HG03432 (cell line): ENCODE measurements at regions not wholly inside any gene's neighbourhood (a gene's known extent, or its start where the extent isn't known, plus 50 kb on each side); places are given as distances from the start of the nearest gene placed in this dataset.
A peak's percentile ranks its signal among the peaks of the same experiment; 100 is the strongest.
"Not testable (repeated sequence)": the region's sequence is repeated elsewhere in the genome, so short reads cannot be mapped to it uniquely, and the experiment has no call there.

Experiments used
- ATAC-seq: cut with Tn5 transposase; IDR thresholded peaks from one replicate; pipeline ENCODE4 v1.9.1; 2021; ENCODE audit warnings: mild to moderate bottlenecking, moderate library complexity; ENCODE audit not compliant: unreplicated experiment

- no peak for ATAC-seq
Observed at GRCh38 chr18:57956491-57956890, 87.5 kb upstream of the NEDD4L start.

GRCh38 chr18:57954935-57955334 is 89.1 kb upstream of the NEDD4L start:
- no peak for ATAC-seq

GRCh38 chr18:57953883-57954282 is 90.1 kb upstream of the NEDD4L start:
- ATAC-seq = no peak

GRCh38 chr18:57951999-57952774 is 91.8 kb upstream of the NEDD4L start:
- ATAC-seq = no peak

GRCh38 chr18:57951117-57951796 is 92.8 kb upstream of the NEDD4L start:
- peak; percentile 68 for ATAC-seq

GRCh38 chr18:57950542-57950941 is 93.5 kb upstream of the NEDD4L start:
- no peak for ATAC-seq

- ATAC-seq = not testable (repeated sequence)
Observed at GRCh38 chr18:57949335-57949734, 94.7 kb upstream of the NEDD4L start.

GRCh38 chr18:57947117-57947516 is 96.9 kb upstream of the NEDD4L start:
- no peak for ATAC-seq

- ATAC-seq = no peak
Observed at GRCh38 chr18:57943723-57944122, 100.3 kb upstream of the NEDD4L start.

GRCh38 chr18:57942493-57942892 is 101.5 kb upstream of the NEDD4L start:
- ATAC-seq = no peak

- no peak for ATAC-seq
Observed at GRCh38 chr18:57941841-57942489, 102.1 kb upstream of the NEDD4L start.

- ATAC-seq = no peak
Observed at GRCh38 chr18:57940166-57940660, 103.8 kb upstream of the NEDD4L start.

- ATAC-seq = not testable (repeated sequence)
Observed at GRCh38 chr18:57934375-57934774, 109.7 kb upstream of the NEDD4L start.

- peak; percentile 60 for ATAC-seq
Observed at GRCh38 chr18:57931038-57931437, 113.0 kb upstream of the NEDD4L start.

GRCh38 chr18:57930476-57930875 is 113.5 kb upstream of the NEDD4L start:
- ATAC-seq = no peak

GRCh38 chr18:57929922-57930321 is 114.1 kb upstream of the NEDD4L start:
- no peak for ATAC-seq

GRCh38 chr18:57928466-57928865 is 115.6 kb upstream of the NEDD4L start:
- ATAC-seq = no peak

GRCh38 chr18:57927511-57927910 is 116.5 kb upstream of the NEDD4L start:
- no peak for ATAC-seq

GRCh38 chr18:57925706-57926105 is 118.3 kb upstream of the NEDD4L start:
- no peak for ATAC-seq

GRCh38 chr18:57923611-57924010 is 120.4 kb upstream of the NEDD4L start:
- ATAC-seq = no peak

- no peak for ATAC-seq
Observed at GRCh38 chr18:57922885-57923284, 119.8 kb upstream of the ATP8B1 start.

- no peak for ATAC-seq
Observed at GRCh38 chr18:57921708-57922107, 118.6 kb upstream of the ATP8B1 start.
